Kidney (tissue), 13 donors: ENCODE measurements at regions not wholly inside any gene's neighbourhood (a gene's known extent, or its start where the extent isn't known, plus 50 kb on each side); places are given as distances from the start of the nearest gene placed in this dataset.
A peak's percentile ranks its signal among the peaks of the same experiment; 100 is the strongest.

Experiments used
- DNase-seq, 5 donors: peaks; one replicate each; pipeline ENCODE4 v3.0.0-alpha.2; 2013 to 2020
- FAIRE-seq: peaks from 2 replicates; lab custom pipeline; 2012; peaks lifted over from hg19 to GRCh38; lab: Jason Lieb, UNC
- H3K27ac ChIP-seq, 2 donors: one replicate each; pipeline ENCODE4 v1.7.0; 2013; ENCODE audit warnings: low read depth in 2 of 2, low read length in 2 of 2, inconsistent platforms in 1 of 2
- H3K27me3 ChIP-seq: one replicate; pipeline ENCODE4 v1.7.1; 2013; ENCODE audit warnings: low read length, inconsistent platforms; ENCODE audit not compliant: control insufficient read depth, insufficient read depth
- H3K36me3 ChIP-seq, 3 donors: one replicate each; pipeline versions ENCODE4 v1.7.0 to v1.7.1; 2013; ENCODE audit warnings: low read length in 3 of 3, control low read depth in 1 of 3, inconsistent platforms in 1 of 3; ENCODE audit not compliant: insufficient read depth in 3 of 3, control insufficient read depth in 2 of 3
- H3K4me1 ChIP-seq, 3 donors: one replicate each; pipeline versions ENCODE4 v1.7.0 to v1.7.1; 2013; ENCODE audit warnings: low read length in 3 of 3, inconsistent platforms in 1 of 3, low read depth in 1 of 3; ENCODE audit not compliant: control insufficient read depth in 2 of 3, insufficient read depth in 2 of 3
- H3K4me3 ChIP-seq, 3 donors: one replicate each; pipeline versions ENCODE4 v1.7.0 to v1.8.1; 2013; ENCODE audit warnings: low read length in 3 of 3, control low read depth in 1 of 3, inconsistent platforms in 1 of 3
- H3K9ac ChIP-seq, 3 donors: one replicate each; pipeline versions ENCODE4 v1.7.0 to v1.7.1; 2013; ENCODE audit warnings: low read length in 3 of 3, control low read depth in 1 of 3, inconsistent platforms in 1 of 3
- H3K9me3 ChIP-seq, 3 donors: one replicate each; pipeline versions ENCODE4 v1.7.0 to v1.7.1; 2013; ENCODE audit warnings: low read length in 3 of 3, control low read depth in 1 of 3, inconsistent platforms in 1 of 3; ENCODE audit not compliant: control insufficient read depth in 2 of 3, insufficient read depth in 1 of 3
- intact Hi-C: fragments of 100-400 bp; cut with DNase I; formaldehyde crosslinking; loops from one replicate; pipeline ENCODE4 v1.11.1; 2022
- TF ChIP-seq, protein P1 (sequence below): IDR thresholded peaks from 3 replicates; pipeline ENCODE4 v1.5.1; 2012; ENCODE audit warnings: mild to moderate bottlenecking, moderate library complexity, borderline replicate concordance; ENCODE audit not compliant: insufficient read depth; ENCODE audit errors: extremely low read depth
- donor health status: control.
- donor health status: control.
- donor health status: control.
- donor health status: control.
- donor health status: control.
- donor health status: DM: yes; HTN: yes; CAD: no.
- donor health status: Normal renal cell carcinoma (clear cell type).

GRCh38 chr16:73319737-73320136 is 271.8 kb upstream of the ZFHX3 start:
- intact Hi-C loops, result no loop called here
- Histone ChIP-seq H3K27me3 (no peaks in the 10 kb centered on the region), H3K4me3 (no peak overlapping the region), H3K9ac (no peak overlapping the region), H3K27ac (no peak overlapping the region), H3K36me3 (no peaks in the 10 kb centered on the region), H3K9me3 (no peaks in the 10 kb centered on the region), H3K4me1 (no peaks in the 10 kb centered on the region)
- TF ChIP-seq, protein P1, sequence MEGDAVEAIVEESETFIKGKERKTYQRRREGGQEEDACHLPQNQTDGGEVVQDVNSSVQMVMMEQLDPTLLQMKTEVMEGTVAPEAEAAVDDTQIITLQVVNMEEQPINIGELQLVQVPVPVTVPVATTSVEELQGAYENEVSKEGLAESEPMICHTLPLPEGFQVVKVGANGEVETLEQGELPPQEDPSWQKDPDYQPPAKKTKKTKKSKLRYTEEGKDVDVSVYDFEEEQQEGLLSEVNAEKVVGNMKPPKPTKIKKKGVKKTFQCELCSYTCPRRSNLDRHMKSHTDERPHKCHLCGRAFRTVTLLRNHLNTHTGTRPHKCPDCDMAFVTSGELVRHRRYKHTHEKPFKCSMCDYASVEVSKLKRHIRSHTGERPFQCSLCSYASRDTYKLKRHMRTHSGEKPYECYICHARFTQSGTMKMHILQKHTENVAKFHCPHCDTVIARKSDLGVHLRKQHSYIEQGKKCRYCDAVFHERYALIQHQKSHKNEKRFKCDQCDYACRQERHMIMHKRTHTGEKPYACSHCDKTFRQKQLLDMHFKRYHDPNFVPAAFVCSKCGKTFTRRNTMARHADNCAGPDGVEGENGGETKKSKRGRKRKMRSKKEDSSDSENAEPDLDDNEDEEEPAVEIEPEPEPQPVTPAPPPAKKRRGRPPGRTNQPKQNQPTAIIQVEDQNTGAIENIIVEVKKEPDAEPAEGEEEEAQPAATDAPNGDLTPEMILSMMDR, result no peak
- FAIRE-seq, result no peak
- DNase-seq, result peak in 1 of 5 donors; percentile 8

GRCh38 chr16:73319261-73319660 is 271.3 kb upstream of the ZFHX3 start:
- TF ChIP-seq, protein P1, result no peak
- Histone ChIP-seq H3K9me3 (no peaks in the 10 kb centered on the region), H3K36me3 (no peaks in the 10 kb centered on the region), H3K27ac (no peak overlapping the region), H3K4me1 (no peaks in the 10 kb centered on the region), H3K4me3 (no peak overlapping the region), H3K9ac (no peak overlapping the region), H3K27me3 (no peaks in the 10 kb centered on the region)
- FAIRE-seq, result no peak
- intact Hi-C loops, result no loop called here
- no peak for DNase-seq

DNA sequence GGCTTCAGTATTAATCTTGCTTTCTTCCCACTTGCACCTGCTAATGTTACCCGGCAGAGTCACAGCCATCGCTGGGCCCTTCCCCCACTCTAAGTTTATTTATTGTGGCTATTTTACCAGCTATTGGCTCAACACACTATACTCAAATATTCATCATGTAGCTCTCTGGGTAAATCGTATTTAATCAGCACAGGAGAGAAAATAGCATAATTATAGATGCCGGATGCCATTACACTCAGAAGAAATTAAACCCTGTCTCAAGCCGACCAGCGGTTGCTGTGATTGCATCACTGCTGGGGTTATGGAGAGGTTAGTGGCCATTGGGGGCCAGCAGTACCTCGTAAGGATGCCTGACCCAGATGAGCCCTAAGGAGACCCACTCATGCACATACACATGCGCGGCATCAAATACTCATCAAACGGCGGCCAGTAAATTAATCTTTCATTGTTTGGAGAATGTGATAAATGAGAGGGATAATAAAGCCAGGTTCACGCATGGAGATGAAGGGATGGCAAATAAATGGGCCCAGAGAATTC is 269.5 kb upstream of the ZFHX3 start:
- FAIRE-seq (no peak), DNase-seq (no peak)
- H3K4me3 ChIP-seq, result no peak overlapping the region
- H3K27ac ChIP-seq, result no peak overlapping the region
- no peaks in the 10 kb centered on the region for H3K36me3 ChIP-seq
- no peaks in the 10 kb centered on the region for H3K27me3 ChIP-seq
- intact Hi-C loops, result no loop called here
- no peaks in the 10 kb centered on the region for H3K9me3 ChIP-seq
- no peaks in the 10 kb centered on the region for H3K4me1 ChIP-seq
- TF ChIP-seq, protein P1, result no peak
- no peak overlapping the region for H3K9ac ChIP-seq

DNA sequence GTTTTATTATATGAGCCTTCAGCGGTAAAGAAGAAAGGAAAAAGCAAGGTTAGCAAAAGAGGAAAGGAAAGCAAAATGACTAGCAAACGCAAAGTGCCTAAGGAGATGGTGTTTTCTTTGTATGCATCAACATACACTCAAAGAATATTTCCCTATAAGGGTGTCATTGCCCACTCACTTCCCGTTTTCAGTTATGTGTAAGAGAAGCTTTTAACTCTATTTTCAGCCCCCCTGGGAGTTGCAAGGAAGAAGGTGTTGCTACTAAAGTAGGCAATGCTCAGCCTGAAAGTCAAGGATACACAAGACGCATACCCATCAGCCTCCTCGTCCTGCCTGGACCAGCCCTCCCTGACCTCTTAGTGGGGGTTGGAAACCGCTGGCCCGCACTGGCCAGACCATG is 267.7 kb upstream of the ZFHX3 start:
- DNase-seq, result no peak
- H3K9me3 ChIP-seq, result no peaks in the 10 kb centered on the region

More for the DNA sequence above, 267.7 kb upstream of the ZFHX3 start:
- H3K36me3 ChIP-seq, result no peaks in the 10 kb centered on the region
- TF ChIP-seq, protein P1, result no peak
- H3K4me3 ChIP-seq, result no peak overlapping the region
- no peaks in the 10 kb centered on the region for H3K27me3 ChIP-seq
- no peak for FAIRE-seq
- no peak overlapping the region for H3K27ac ChIP-seq
- intact Hi-C loops, result no loop called here
- no peaks in the 10 kb centered on the region for H3K4me1 ChIP-seq
- H3K9ac ChIP-seq, result no peak overlapping the region
